LNCAP (cell line): ENCODE measurements at regions not wholly inside any gene's neighbourhood (a gene's known extent, or its start where the extent isn't known, plus 50 kb on each side); places are given as distances from the start of the nearest gene placed in this dataset.

Source experiments
- CTCF ChIP-seq: fragments of 450-650 bp; IDR thresholded peaks from 2 replicates; pipeline ENCODE4 v1.5.1; 2017; ENCODE audit warnings: mild to moderate bottlenecking

- no peak for TF ChIP-seq CTCF
These were observed 454.8 kb upstream of the CBLB start for GRCh38 chr3:106323586-106323985.

GRCh38 chr3:106326941-106327695, 458.3 kb upstream of the CBLB start:
- TF ChIP-seq CTCF = no peak

GRCh38 chr3:106327696-106328025, 458.8 kb upstream of the CBLB start:
- TF ChIP-seq CTCF = no peak

DNA sequence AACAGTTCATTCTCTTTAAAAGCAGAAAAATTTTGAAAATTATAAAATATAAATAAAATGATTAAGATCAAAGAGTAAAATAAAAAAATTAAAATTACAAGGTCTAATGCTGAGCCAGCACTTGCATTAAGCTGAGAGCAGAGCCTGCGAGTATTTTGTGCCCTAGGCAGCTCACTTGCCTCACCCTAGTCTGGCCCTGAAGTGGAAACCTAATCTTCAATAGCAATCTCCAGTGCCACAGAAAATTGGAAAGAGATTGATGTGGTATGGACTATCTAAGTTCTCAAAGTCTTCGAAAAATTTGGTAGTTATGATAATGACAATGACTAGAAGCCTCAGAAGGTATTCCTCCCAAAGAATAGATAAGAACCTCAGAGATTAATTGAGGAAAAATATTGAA, 459.4 kb upstream of the CBLB start:
- no peak for TF ChIP-seq CTCF

DNA sequence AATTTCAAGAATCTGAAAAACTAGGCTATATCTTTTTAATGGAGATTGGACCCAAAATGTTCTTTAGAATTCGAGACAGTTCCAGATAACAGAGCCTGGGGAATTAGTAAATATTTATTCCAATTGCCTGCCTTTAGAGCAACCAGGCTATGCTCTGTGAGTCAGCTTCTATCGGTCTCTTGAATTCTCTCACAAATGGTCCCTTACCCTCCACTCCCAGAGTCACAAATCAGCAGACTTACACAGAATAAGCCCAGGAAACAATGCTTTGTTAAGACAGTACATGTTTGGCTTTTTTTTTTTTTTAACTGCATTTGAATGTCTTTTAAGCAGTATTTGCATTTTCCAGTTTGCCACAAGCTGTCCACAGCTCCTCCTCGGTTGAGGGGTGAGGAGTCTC, 460.7 kb upstream of the CBLB start:
- TF ChIP-seq CTCF = no peak

GRCh38 chr3:106331636-106332035, 462.8 kb upstream of the CBLB start:
- no peak for TF ChIP-seq CTCF

DNA sequence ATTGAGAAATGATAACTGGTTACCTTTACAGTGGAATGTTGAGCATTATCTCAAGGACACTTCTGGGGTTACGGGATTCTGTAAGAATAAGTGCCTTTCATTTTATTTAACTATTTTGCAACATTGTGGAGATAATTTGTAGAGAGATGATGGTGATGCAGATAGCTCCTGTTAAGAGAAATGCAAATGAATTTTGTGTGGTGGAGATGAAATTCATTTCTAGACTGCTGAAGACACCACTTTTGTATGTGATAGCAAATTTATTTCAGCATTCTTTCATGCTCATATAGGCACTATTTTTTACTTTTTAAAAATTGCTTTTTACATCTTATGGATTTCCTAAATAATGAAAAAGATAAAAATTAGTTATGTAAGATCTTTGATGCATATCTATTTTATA, 463.3 kb upstream of the CBLB start:
- no peak for TF ChIP-seq CTCF

DNA sequence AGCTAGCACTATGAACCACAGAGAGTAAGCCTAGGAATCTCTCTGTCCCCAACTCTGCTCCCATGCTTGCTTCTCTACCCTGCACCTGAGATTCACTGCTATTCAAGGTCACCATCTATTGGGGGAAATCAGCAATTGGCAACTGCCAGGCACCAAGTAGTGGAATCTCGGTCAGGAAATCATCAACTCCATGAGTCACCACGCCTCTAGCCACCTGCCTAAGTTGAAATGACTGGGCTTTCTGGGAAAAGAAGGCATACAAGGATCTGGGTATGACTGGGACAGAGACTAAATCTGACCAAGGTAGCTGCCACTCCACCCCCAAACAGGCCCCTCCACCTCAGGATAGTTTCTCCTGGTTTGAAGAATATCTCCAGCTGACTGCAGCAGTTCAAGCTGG, 464.1 kb upstream of the CBLB start:
- TF ChIP-seq CTCF = no peak
